Body of pancreas (tissue), 4 donors: ENCODE measurements at regions not wholly inside any gene's neighbourhood (a gene's known extent, or its start where the extent isn't known, plus 50 kb on each side); places are given as distances from the start of the nearest gene placed in this dataset.

Experiments
- ATAC-seq: fragments of 150-250 bp; one replicate; pipeline ENCODE4 v1.9.1; 2016
- DNase-seq, 4 donors: peaks; one replicate each; pipeline ENCODE4 v3.0.0-alpha.2; 2019
- H3K27ac ChIP-seq, 4 donors: fragments of 200-600 bp; sonication (generic); 1 replicate in 3 of 4; 2 replicates in 1 of 4; pipeline versions ENCODE4 v1.5.1 to v1.6.1; 2016 to 2019; ENCODE audit warnings: mild to moderate bottlenecking in 1 of 4, mixed read lengths in 1 of 4, moderate library complexity in 1 of 4
- H3K27me3 ChIP-seq, 2 donors: fragments of 200-600 bp; sonication (generic); one replicate each; pipeline ENCODE4 v1.6.0; 2016; ENCODE audit warnings: mild to moderate bottlenecking in 1 of 2
- H3K36me3 ChIP-seq, 2 donors: fragments of 200-600 bp; sonication (generic); replicated peaks in 1 of 2; 2 replicates each; pipeline ENCODE4 v1.5.1; 2016; ENCODE audit warnings: low read depth in 2 of 2; ENCODE audit not compliant: insufficient read depth in 1 of 2
- H3K4me1 ChIP-seq: fragments of 200-600 bp; sonication (generic); one replicate; pipeline ENCODE4 v1.6.0; 2016
- H3K4me3 ChIP-seq, 2 donors: fragments of 200-600 bp; sonication (generic); 1 replicate in 1 of 2; 2 replicates in 1 of 2; pipeline ENCODE4 v1.5.1; 2016 to 2019
- H3K9me3 ChIP-seq, 3 donors: fragments of 200-600 bp; sonication (generic); 1 replicate in 2 of 3; 2 replicates in 1 of 3; pipeline ENCODE4 v1.5.1; 2016
- POLR2A ChIP-seq, 3 donors: fragments of 450-650 bp; IDR thresholded peaks; one replicate each; pipeline ENCODE4 v1.6.1; 2016; ENCODE audit warnings: antibody characterized with exemption in 3 of 3, mild to moderate bottlenecking in 2 of 3
- WGBS, 2 donors: methylation state at CpG; one replicate each; pipeline ENCODE4 v1.1.5; 2017; 5-methylcytosine and 5-hydroxymethylcytosine counted together
- intact Hi-C: fragments of 100-400 bp; cut with DNase I; formaldehyde crosslinking; loops from one replicate; pipeline ENCODE4 v1.15.1; 2023
- TF ChIP-seq, protein P1 (sequence below), 7 experiments: fragments of 450-650 bp in 4 of 7; fragments of 200-600 bp in 3 of 7; sonication (generic) in 3 of 7; IDR thresholded peaks; one replicate each; pipeline ENCODE4 v1.5.1; 2016 to 2019; ENCODE audit warnings: antibody characterized with exemption in 7 of 7

DNA sequence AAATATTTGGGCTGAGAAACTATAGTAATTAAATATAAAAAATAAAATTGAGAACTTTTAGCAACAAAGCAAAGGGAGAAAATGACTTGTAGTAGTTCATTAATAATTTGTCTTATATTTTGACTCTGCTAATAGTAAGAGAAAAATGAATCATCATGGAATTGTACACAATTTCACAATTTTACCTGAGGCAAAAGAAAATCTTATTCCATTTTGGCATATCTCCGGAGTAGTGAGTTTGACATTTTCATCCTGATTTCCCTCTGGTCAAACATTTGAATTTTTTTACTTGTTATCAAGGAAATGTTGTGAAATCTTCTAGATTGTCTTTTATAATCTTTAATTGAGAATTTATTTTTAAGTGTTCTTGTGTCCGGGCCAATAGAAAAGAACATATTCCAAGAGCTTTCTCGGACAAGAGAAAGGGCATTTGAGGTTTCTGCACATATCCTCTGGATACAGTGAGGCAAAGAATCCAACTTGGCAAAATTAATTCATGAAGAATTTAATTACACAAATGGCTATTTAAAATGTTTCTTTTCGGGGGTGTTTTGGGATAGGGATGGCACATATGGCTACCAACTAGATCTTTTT lies 89.3 kb upstream of the IGSF10 start:
- Histone ChIP-seq H3K9me3 (no peaks in the 10 kb centered on the region), H3K27me3 (no peaks in the 10 kb centered on the region), H3K27ac (no peak overlapping the region), H3K4me3 (no peak overlapping the region), H3K4me1 (no peaks in the 10 kb centered on the region), H3K36me3 (no peaks in the 10 kb centered on the region)
- intact Hi-C loops = no loop called here
- DNase-seq = no peak
- no peak for ATAC-seq
- WGBS, 2 donors = 78 to 81% methylated on average over 4 of the region's 4 CpGs
- no peak for TF ChIP-seq POLR2A (IDR thresholded peaks at IDR 0.05)
- TF ChIP-seq, protein P1, sequence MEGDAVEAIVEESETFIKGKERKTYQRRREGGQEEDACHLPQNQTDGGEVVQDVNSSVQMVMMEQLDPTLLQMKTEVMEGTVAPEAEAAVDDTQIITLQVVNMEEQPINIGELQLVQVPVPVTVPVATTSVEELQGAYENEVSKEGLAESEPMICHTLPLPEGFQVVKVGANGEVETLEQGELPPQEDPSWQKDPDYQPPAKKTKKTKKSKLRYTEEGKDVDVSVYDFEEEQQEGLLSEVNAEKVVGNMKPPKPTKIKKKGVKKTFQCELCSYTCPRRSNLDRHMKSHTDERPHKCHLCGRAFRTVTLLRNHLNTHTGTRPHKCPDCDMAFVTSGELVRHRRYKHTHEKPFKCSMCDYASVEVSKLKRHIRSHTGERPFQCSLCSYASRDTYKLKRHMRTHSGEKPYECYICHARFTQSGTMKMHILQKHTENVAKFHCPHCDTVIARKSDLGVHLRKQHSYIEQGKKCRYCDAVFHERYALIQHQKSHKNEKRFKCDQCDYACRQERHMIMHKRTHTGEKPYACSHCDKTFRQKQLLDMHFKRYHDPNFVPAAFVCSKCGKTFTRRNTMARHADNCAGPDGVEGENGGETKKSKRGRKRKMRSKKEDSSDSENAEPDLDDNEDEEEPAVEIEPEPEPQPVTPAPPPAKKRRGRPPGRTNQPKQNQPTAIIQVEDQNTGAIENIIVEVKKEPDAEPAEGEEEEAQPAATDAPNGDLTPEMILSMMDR (IDR thresholded peaks at IDR 0.05) = no peak

DNA sequence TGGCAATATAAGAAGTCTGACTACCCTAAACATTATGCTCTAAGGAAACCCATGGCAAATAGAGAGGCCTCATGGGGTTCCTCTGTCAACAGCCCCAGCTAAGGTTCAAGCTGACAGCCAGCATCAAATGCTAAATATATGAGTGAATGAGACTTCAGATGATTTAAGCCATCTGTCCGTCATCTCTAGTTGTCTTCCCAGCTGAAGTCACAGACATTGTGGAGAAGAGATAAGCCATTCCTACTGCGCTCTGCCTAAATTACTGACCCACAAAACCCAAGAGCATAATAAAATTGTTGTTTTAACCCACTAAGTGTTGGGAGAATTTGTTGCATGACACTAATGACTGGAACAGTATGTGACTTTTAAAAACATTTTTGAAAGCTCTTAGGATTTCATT lies 87.3 kb upstream of the IGSF10 start:
- H3K4me3 ChIP-seq = no peak overlapping the region
- no peaks in the 10 kb centered on the region for H3K27me3 ChIP-seq
- 95 to 100% methylated on average over 2 of the region's 2 CpGs for WGBS, 2 donors
- ATAC-seq (no peak), DNase-seq (no peak)
- TF ChIP-seq POLR2A (IDR thresholded peaks at IDR 0.05) = no peak
- TF ChIP-seq, protein P1 (IDR thresholded peaks at IDR 0.05) = no peak
- H3K27ac ChIP-seq = no peak overlapping the region
- H3K4me1 ChIP-seq = no peaks in the 10 kb centered on the region
- intact Hi-C loops = no loop called here
- no peaks in the 10 kb centered on the region for H3K9me3 ChIP-seq
- no peaks in the 10 kb centered on the region for H3K36me3 ChIP-seq

GRCh38 chr3:151544164-151544548 lies 83.3 kb upstream of the IGSF10 start:
- Histone ChIP-seq H3K9me3 (no peaks in the 10 kb centered on the region), H3K27ac (no peak overlapping the region), H3K4me3 (no peak overlapping the region), H3K36me3 (no peaks in the 10 kb centered on the region), H3K4me1 (no peaks in the 10 kb centered on the region), H3K27me3 (no peaks in the 10 kb centered on the region)
- intact Hi-C loops = no loop called here
- TF ChIP-seq, protein P1 (IDR thresholded peaks at IDR 0.05) = no peak
- DNase-seq (no peak), ATAC-seq (no peak)

GRCh38 chr3:151541178-151541577 lies 80.3 kb upstream of the IGSF10 start:
- Histone ChIP-seq H3K4me1 (peaks cover 4% of the 10 kb centered on the region), H3K27ac (no peak overlapping the region), H3K27me3 (no peaks in the 10 kb centered on the region), H3K4me3 (no peak overlapping the region), H3K9me3 (no peaks in the 10 kb centered on the region), H3K36me3 (no peaks in the 10 kb centered on the region)
- no peak for DNase-seq
- intact Hi-C loops = no loop called here
- ATAC-seq = no peak
- TF ChIP-seq, protein P1 (IDR thresholded peaks at IDR 0.05) = no peak
- no peak for TF ChIP-seq POLR2A (IDR thresholded peaks at IDR 0.05)

GRCh38 chr3:151539599-151539998 lies 78.7 kb upstream of the IGSF10 start:
- Histone ChIP-seq H3K4me1 (peaks cover 4% of the 10 kb centered on the region), H3K27ac (no peak overlapping the region), H3K4me3 (no peak overlapping the region), H3K36me3 (no peaks in the 10 kb centered on the region), H3K9me3 (no peaks in the 10 kb centered on the region), H3K27me3 (no peaks in the 10 kb centered on the region)
- intact Hi-C loops = no loop called here
- no peak for DNase-seq
- TF ChIP-seq, protein P1 (IDR thresholded peaks at IDR 0.05) = no peak
- no peak for TF ChIP-seq POLR2A (IDR thresholded peaks at IDR 0.05)
- WGBS, 2 donors = 63 to 67% methylated on average over 3 of the region's 3 CpGs
- no peak for ATAC-seq
